Fibroblast of skin of right quadriceps (primary cell): ENCODE measurements at regions not wholly inside any gene's neighbourhood (a gene's known extent, or its start where the extent isn't known, plus 50 kb on each side); places are given as distances from the start of the nearest gene placed in this dataset.
"Not testable (repeated sequence)": the region's sequence is repeated elsewhere in the genome, so short reads cannot be mapped to it uniquely, and the experiment has no call there.

Source experiments
- DNase-seq: peaks from one replicate; pipeline ENCODE4 v3.0.0-alpha.2; 2013

DNA sequence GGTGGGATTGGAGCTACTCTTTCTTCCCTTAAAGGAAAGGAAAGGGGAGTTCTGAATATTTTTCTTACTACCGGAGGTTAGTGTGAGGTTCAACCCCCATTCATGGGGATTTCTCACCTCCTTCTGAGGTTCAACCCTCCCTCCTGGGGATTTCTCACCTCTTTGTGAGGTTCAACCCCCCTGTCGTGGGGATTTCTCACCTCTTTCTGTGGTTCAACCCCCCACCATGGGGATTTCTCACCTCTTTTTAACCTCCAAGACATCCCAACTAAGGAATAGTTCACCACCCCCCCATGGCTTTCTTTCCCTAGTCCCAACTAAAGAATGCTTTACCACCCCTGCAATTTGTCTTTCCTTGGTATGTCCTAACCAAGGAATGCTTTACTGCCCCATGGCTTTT lies 520.3 kb downstream of the EDEM1 start:
- DNase-seq: no peak

DNA sequence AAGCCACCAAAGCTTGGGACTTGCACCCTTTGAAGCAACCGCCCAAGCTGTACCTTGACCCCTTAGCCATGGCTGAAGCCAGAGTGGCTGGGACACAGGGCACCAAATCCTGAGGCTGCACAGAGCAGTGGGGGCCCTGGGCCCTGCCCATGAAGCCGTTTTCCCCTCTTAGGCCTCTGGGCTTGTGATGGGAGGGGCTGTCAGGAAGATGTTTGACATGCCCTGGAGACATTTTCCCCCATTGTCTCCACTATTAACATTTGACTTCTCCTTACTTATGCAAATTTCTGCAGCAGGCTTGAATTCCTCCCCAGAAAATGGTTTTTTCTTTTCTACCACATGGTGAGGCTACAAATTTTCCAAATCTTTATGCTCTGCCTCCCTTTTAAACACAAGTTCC lies 522.2 kb downstream of the EDEM1 start:
- no peak for DNase-seq

DNA sequence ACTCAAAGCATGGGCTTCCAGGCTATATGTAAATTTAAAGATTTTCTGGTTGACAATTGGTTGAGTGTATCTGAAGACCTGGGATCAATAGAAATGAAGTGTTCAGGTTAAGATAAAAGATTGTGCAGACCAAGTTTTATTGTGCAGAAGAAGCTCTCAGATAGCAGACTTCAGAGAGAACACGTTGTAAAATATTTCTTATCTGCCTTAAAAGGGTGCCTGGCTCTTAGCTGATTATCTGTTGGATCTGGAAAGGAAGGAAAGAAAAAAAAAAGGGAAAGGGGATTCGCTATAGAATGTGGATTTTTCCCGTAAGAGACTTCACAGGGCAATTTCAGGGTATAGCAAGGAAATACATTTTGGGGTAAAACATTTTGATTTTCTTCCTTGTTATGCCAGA lies 523.2 kb downstream of the EDEM1 start:
- DNase-seq: no peak

DNA sequence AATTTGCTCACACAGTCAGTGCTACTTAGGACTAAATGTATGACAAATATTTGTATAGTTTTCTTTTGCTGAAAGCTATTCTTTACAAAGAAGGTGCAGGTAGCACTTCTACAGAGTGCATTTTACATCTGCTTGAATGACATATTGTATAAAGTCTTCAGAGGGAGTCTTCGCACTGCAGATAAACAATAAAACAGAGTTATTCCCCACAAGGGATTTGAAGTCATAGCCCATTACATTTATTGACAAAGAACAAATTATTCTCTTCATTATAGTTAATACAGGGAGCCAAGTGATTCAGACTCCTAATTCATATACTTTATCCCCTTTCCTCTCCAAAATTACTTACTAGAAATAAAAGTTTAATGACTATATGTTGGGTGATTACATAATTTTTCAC lies 529.7 kb downstream of the EDEM1 start:
- DNase-seq: no peak

DNA sequence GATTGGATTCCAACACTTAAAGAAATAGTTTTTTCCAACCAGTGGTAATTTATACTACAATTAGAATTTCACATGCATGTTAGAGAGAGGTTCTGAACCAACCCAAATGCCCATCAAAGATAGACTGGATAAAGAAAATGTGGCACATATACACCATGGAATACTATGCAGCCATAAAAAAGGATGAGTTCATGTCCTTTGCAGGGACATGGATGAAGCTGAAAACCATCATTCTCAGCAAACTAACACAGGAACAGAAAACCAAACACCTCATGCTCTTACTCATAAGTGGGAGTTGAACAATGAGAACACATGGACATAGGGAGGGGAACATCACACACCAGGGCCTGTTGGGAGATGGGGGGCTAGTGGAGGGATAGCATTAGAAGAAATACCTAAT lies 532.2 kb downstream of the EDEM1 start:
- DNase-seq: not testable (repeated sequence)

DNA sequence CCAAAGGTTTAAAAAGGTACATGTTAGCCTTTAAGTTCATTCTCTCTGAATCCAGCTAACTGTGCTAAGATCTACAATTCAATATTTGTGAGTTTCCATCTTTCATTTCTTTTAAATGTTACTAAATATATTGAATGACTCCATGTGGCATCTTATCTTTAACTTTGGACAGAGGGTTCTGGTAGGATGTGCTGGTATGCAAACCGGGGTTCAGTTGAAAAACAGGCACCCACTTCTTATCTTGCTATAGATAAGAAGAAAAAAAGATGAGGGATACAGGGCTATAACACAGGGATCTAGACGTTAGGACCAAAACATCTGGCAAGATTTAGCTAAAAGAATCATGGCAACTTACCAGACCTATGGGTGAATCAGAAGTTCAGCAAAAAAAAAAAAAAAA lies 538.3 kb downstream of the EDEM1 start:
- DNase-seq: no peak

DNA sequence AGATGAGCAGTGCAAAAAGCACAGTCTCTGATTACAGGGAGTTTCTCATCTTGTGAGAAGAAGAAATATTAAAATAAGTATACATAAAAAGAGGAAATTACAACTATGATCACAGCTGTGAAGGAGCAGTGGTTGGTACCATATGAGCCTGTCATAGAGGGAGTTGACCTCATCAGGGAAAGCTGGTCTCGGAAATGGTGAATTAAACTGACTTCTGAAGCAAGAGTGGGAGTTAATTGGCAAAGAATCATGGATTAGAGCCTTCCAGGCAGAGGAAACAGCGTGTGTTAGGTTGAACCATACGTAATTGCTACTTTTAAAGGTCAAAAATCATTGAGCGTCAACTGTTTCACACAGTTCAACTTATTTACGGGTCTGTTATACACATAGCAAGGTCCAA lies 539.1 kb downstream of the EDEM1 start:
- DNase-seq: no peak

DNA sequence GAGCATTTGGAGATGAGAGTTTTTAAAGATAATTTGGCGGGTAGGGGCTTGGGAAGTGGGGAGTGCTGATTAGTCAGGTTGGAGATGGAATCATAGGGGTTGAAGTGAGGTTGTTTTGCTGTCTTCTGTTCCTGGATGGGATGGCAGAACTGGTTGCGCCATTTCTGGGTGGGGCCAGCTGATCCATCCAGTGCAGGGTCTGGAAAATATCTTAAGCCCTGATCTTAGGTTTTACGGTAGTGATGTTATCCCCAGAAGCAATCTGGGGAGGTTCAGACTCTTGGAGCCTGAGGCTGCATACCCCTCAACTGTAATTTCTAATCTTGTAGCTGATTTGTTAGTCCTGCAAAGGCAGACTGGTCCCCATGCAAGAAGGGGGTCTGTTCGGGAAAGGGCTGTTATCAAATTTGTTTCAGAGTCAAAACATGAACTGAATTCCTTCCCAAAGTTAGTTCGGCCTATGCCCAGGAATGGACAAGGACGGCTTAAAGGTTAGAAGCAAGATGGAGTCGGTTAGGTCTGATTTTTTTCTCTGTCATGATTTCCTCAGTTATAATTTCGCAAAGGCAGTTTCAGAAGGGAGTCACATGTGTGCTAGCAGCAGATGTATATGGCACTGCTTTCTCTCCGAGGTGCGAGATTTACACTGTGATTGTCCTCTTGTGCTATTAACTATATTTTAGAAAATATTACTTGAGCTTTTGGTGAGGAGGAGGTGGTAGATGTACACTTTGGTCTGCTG lies 540.4 kb downstream of the EDEM1 start:
- DNase-seq: no peak

DNA sequence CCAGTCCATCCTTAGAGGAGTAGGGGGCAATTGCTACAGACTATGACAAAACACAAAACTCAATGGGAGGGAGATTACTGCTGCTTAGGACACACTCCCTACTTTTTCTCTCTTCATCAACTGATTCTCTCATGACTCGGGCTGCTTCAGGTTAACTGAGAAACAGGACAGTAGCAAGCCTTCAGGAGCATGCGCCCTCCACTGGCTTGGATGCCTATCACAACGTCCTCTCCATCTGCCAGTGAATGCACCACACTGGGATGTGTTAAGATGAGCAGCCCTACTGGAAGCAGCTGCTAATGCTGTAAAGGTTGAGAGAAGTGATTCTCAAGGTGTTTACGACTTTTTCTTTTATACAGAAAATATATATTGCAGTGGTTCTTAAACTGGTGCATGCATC lies 542.3 kb downstream of the EDEM1 start:
- DNase-seq: no peak

DNA sequence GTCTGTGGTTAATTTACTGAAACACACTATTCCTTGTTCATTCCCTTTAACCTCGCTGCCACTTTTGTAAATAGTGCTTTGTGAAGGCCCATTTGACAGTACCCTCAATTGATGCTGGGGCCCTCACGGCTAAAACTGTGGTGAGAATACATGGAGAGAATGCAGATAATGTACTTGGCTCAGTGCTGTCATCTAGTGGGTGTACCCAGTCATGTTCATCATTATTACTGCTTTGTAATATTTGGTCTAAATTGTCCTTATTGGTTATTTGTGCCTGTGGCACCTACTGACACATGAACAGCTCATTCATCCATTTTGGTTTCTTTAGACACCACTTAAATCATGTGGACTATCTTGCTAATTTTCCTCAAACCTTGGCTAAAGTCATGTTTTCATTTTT lies 543.6 kb downstream of the EDEM1 start:
- DNase-seq: no peak

DNA sequence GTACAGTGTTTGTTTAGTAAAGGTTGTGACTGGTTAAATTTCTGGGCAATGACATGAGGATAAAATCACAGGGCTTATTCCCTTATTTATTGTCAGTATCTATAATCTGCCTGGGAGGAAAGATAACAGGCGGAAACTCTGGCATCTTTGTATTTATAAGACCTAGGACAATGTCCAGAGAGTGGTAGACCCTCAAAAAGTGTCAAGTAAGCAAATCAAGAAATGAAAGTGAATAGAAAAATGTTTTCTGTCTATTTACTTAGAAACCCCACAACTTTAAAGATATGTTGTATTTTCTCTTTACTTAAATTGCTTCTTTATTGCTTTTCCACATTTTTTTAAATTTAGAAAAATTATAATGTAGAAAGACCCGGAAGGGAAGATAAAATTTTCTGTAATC lies 544.6 kb downstream of the EDEM1 start:
- no peak for DNase-seq

DNA sequence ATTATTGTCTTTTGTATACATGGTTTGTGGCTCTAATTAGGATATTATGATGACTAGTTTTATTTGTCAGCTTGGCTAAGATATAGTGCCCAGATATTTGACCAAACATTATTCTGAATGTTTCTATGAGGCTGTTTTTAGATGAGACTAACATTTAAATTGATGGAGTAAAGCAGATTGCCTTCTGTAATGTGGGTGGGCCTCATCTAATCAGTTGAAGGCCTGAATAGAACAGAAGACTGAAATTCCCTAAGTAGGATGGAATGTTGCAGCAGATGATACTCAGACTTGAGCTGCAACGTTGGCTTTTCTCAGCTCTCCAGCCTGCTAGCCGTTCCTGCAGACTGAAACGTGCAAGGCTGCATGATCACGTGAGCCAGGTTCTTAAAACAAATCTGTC lies 546.5 kb downstream of the EDEM1 start:
- no peak for DNase-seq

DNA sequence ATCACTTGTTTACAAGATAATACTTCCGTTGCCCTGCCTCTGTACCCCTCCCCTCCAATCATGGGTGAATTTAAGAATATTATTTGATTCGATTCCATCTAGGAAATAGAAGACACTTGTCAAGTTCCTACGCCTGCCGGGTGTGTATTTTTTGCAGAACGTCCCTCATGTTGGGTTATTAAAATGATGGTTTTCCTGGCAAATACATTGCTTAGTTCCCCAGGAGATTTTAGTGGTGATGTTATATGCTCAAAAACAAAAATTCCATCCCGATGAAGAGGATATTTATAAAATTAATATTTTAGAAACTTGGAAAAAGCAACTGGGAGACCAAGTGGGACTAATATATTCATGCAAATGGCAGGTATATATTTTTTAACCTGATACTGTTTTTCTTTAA lies 548.4 kb downstream of the EDEM1 start:
- DNase-seq: no peak

DNA sequence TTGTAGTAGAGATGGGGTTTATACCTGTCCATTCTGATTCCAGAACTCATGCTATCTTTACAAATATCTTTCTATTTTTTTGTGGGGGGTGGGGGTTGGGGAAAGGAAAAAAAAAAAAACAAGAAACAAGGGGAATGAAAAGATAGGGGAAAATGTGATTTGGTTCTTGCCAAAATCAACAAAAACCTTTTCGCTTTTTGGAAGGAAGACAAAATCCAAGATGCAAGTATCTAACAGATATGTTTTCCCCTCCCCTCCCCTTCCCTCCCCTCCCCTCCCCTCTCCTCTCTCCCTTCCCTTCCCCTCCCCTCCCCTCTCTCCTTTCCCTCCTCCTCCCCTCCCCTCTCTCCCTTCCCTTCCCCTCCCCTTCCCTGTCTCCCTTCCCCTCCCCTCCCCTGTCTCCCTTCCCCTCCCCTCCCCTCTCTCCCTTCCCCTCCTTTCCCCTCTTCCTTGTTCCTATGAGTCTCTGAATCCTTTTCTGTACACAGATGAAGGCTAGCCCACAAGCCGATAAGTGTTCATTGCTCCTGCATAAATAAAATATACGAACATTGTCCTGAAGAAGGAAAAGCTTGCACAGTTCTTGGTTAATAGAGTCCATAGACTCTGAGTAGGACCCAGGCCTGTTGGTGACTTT lies 551.9 kb downstream of the EDEM1 start:
- DNase-seq: no peak

DNA sequence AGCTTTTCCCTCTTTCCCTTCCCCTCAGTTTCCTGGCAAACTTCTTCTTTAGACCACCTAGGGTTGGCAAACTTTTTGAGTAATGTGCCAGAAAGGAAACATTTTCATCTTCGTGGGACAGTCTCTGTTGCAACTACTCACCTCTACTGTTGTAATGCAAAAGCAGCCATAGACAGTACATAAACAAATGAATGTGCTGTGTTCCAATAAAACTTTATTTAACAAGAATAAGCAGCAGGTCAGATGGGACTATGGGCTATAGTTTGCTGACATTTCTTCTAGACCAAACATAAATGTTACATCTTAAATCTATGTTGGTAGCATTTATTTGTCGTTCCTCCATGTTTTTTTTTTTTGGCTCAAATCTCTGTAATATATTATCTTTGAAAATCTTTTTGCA lies 552.4 kb downstream of the EDEM1 start:
- DNase-seq: no peak

DNA sequence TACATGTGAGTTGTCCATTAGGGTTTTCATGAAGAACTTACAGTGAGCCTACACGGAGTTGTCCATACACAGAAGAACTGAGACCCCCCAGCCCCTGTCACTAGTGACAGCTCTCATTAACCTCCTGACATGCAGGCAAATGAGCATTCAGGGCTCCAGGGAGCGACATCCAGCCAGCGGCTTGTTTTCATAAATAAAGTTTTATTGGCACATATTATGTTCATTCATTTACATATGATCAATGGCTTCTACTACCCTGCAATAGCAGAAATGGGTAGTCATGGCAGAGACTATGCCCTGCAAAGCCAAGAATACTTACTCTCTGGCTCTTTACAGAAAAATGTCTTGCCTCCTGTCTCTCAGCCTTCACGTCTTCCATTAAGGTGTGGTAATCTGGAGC lies 553.5 kb downstream of the EDEM1 start:
- no peak for DNase-seq

DNA sequence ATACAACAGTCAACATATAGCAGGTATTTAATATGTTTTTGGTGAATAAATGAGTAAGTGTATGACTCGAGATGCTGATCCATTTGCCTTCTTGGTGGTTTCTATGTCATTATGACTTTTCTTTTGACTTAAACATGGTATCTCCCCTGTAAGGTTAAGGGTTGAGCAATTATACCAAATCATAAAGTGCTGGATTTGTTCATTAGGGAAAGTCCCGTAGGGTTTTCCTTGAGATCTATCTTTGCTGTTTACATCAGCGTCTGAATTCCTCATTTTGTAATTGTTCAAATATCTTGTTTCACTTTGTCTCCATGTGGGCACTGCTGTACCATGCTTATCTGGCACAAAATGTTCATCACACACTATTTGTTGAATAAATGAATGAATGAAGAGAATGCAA lies 562.6 kb downstream of the EDEM1 start:
- DNase-seq: no peak

DNA sequence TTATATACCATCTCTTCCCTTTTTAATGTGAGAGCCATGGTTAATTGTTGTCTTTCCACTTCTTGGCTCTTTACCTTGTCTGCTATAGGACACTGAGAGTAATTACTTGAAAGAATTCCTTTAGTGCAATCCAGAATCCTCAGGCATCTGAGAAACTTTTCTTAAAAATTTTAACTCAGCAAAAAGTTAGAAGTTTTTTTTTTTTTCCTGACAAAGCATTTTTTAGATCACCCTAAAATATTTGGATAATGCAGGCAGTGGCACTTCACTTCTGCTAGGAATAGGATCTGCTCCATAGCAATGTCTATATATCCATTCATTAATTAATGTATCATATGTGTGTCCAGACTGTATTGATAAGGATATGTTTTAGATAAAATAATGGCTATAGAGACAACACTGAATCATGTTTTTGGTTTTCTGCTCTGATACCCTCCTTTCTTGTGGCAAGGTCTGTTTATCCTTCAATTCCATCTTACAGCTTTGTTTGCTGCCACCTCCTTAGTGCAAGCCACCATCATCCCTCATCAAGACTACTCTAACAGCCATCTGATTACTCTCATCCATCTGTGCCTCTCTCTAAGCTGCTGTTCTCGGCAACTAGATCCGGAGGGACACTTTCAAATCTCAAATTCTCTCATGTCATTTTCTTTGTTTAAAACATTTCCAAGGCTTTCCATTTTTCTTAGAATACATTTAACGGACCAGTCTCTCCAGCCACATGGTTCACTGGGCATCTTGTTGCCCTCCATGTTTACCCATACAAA lies 563.5 kb downstream of the EDEM1 start:
- no peak for DNase-seq

DNA sequence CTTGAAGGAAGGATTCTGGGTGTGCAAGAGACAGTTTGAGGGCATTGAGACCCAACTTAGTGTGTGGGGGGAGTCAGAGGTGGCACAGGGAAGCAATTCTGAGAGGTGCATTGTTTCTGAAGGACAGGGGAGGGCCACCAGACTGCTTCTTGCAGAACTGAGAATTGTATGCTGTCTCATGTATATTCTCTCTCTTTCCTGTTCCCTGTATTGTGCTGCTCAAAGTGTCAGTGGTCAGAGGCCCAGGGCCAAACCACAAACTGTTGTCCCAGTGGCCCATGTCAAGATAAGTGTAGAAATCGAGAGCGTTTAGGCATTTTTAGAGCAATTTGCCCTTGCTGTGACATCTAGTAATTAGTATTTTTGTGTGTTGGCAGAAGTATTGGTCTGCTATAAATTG lies 567.1 kb downstream of the EDEM1 start:
- DNase-seq: no peak

DNA sequence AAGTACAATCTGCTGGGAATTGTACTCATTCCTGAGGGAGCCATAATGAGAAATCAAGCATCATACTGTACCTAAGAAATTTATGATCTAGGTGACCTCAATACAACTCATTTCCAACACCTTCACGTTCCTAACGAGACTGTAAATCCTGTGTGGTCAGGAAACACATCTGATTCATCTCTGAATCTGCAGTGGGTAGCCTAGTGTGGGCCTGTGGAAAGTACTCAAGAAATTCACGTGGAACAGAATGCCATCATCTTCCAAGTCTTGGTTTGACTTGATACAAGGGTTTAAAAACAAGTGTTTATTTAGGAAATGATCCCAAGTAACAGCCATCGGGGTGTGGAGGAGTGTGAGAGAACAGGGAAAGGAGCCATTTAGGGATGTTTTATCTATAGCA lies 568.9 kb downstream of the EDEM1 start:
- no peak for DNase-seq

DNA sequence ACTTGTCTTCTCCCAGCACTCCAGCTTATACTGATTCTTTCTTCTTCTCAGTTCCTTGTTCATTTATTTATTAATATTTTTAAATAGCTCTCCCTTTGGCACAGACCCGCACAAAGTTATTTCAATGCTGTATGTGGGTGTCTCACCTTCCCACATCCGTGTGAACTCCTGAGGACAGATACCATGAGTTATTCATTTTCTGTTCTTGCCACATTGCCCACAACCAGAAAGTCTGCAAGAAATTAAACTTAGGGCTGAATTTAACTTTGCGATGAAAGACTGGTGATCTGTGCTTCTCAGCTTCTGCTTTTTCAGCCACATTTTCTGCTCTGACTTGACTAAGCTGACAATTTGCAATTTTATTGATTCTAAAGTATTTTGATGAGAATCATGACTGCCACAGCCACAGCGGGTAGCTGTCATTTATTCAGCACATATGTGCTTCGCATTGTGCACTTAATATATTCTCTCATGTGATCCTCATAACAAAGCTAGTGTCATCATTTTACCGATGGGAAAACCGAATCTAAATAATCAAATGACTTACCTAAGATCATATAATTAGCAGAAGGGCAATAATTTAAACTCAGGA lies 569.8 kb downstream of the EDEM1 start:
- no peak for DNase-seq

DNA sequence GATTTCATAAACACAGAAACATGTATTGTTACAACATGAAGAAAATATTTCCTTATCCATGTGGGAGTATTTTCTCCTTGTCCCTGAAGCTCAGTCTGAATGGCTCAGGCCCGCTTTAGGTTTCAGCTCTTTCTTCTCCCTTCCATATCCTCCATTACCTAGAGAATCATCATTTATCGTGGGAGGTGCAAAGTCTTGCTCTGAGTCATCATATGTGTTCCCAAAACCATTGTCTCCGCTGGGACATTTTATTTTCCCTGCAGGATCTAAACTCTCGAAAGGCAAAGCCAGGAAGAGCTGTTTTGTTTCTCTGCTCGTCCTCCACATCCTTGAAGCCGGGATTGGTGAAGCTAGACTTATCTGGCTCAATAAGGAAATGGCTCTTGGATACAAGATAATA lies 571.2 kb downstream of the EDEM1 start:
- DNase-seq: no peak

DNA sequence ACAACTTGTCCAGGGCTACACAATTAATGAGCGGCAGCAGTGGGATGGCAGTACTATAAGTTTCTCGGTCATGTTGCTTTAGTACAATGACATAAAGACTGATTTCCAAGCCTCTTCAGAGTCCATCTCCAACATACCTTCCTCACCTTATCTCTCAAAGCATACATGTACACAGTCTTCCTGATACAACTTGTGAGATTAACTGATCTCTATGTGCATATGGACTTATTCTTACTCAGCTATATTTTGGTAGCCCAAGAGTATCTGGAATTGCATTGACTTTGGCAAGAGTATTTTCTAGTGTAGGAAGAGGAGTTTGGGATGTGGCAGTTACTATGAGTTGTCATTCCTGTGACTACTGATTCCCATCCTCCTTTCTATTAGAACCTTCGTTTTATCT lies 575.0 kb downstream of the EDEM1 start:
- DNase-seq: no peak

DNA sequence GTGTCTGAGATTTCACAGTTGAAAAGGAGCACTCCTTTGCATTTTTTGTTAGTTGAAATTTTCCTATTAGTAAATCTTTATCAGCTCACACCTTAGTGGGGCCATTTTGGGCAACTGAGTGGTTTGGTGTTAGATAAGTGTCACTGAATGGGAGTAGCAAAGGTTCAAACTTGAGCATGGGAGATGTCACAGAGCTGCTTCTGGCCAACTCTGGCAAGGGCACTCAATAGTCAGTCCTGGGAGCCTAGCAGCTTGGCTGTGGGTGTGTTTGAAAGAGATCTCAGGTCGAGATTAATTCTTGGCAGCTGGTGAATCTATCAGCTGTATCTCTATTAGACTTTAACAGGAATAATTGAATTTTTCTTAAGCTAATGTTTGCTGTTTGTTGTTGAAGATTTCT lies 579.3 kb downstream of the EDEM1 start:
- DNase-seq: no peak
